ENCODE measurements at regions not wholly inside any gene's neighbourhood (a gene's known extent, or its start where the extent isn't known, plus 50 kb on each side); places are given as distances from the start of the nearest gene placed in this dataset.
A peak's percentile ranks its signal among the peaks of the same experiment; 100 is the strongest.

DNA sequence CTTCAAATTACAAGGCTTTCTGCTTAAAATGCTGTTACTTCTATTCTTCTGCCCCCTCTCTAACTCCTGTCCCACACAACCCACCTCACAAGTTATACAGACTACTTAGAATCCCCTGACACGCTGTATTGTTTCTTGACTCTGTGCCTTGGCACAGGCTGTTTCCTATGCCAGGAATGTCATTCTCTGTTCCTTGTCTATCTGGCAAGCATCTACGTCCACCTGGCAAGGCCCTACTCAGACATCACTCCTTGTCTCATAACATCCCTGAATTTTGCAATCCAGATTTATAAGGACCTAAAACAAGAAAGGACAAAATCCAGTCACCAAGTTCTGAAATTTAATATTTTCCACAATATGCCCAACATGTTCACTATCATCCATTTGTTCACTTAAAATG lies 182.0 kb upstream of the CHRM3 start:
- Histone ChIP-seq H3K27me3 (ENCODE audit: control insufficient read depth, insufficient read depth, low read length) (no peaks in the 10 kb centered on the region), H3K4me1 (ENCODE audit: control insufficient read depth, insufficient read depth, low read length) (no peaks in the 10 kb centered on the region), H3K36me3 (ENCODE audit: control insufficient read depth, insufficient read depth, low read length) (no peaks in the 10 kb centered on the region), H3K4me3 (ENCODE audit: low read depth, low read length) (no peak overlapping the region), H3K9me3 (ENCODE audit: control insufficient read depth, insufficient read depth, low read length) (no peaks in the 10 kb centered on the region), H3K27ac (ENCODE audit: low read depth, low read length) (no peak overlapping the region)
- 82% methylated on average over 2 of the region's 2 CpGs for WGBS (ENCODE audit: insufficient coverage)
- peak in 1 of 6 donors; percentile 6 for DNase-seq (ENCODE audit: low read depth in 4 of 6, low spot score in 6 of 6)

DNA sequence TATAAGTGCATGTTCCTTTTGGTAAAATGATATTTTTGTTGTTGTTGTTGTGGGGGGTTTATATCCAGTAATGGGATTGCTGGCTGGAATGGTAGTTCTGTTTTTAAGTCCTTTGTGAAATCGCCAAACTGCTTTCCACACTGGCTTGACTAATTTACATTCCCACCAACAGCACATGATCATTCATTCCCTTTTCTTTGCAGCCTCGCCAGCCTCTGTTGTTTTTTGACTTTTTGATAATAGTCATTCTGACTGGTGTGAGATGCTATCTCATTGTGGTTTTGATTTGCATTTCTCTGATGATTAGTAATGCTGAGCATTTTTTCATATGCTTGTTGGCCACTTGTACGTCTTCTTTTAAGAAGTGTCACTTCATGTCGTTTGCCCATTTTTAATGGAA lies 188.5 kb upstream of the CHRM3 start:
- Histone ChIP-seq H3K36me3 (ENCODE audit: control insufficient read depth, insufficient read depth, low read length) (no peaks in the 10 kb centered on the region), H3K27me3 (ENCODE audit: control insufficient read depth, insufficient read depth, low read length) (no peaks in the 10 kb centered on the region), H3K9me3 (ENCODE audit: control insufficient read depth, insufficient read depth, low read length) (no peaks in the 10 kb centered on the region), H3K4me1 (ENCODE audit: control insufficient read depth, insufficient read depth, low read length) (no peaks in the 10 kb centered on the region), H3K27ac (ENCODE audit: low read depth, low read length) (no peak overlapping the region), H3K4me3 (ENCODE audit: low read depth, low read length) (no peak overlapping the region)
- WGBS (ENCODE audit: insufficient coverage): no CpG with 5 or more reads among the region's 4 CpGs
- no peak for DNase-seq (ENCODE audit: low read depth in 4 of 6, low spot score in 6 of 6)

DNA sequence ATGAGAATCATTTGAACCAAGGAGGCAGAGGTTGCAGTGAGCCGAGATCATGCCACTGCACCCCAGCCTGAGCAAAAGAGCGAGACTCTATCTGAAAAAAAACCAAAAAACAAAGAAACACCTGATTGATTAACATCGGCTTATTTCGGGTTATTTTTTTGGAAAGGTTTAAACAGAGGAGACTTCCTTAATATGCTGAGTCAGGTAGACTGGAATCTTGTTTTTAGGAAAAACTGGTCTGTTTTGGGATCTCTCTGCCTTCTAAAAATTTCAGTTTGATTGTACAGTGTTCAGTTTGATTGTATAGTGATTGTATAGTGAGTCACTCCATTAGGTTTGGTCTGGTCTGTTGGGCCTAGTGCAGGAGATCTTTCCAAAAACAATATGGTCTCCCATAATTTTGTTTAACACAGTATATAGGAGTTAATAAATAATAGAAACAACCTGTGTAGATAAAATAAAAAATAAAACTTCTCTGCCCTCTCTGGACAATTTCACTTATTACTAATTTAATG lies 196.3 kb upstream of the CHRM3 start:
- H3K9me3 ChIP-seq (ENCODE audit: control insufficient read depth, insufficient read depth, low read length): no peaks in the 10 kb centered on the region
- no CpG with 5 or more reads among the region's 4 CpGs for WGBS (ENCODE audit: insufficient coverage)
- H3K27me3 ChIP-seq (ENCODE audit: control insufficient read depth, insufficient read depth, low read length): no peaks in the 10 kb centered on the region
- H3K27ac ChIP-seq (ENCODE audit: low read depth, low read length): no peak overlapping the region
- H3K4me1 ChIP-seq (ENCODE audit: control insufficient read depth, insufficient read depth, low read length): peaks cover 2% of the 10 kb centered on the region
- H3K36me3 ChIP-seq (ENCODE audit: control insufficient read depth, insufficient read depth, low read length): no peaks in the 10 kb centered on the region
- no peak overlapping the region for H3K4me3 ChIP-seq (ENCODE audit: low read depth, low read length)
- DNase-seq (ENCODE audit: low read depth in 4 of 6, low spot score in 6 of 6): no peak

DNA sequence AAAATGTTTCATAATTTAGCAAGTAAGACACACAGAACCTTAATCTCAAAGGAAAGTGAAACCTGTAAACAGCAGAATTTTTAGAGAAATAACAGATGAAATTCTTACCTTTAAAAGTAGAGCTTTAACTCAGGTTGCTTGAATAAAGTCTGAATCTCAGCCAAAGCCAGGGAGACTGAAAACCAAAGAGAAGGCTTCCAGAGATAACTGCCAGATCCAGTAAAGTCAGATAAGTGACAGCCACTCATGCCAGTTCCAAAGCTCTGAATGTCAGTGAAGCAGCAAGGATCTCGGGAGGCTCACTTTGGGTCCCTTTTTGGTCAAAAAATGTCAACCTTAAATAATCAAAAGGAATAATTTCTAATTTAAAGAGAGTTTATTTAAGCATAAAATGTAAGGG lies 199.9 kb upstream of the CHRM3 start:
- peaks cover 2% of the 10 kb centered on the region for H3K4me1 ChIP-seq (ENCODE audit: control insufficient read depth, insufficient read depth, low read length)
- DNase-seq (ENCODE audit: low read depth in 4 of 6, low spot score in 6 of 6): no peak
- H3K9me3 ChIP-seq (ENCODE audit: control insufficient read depth, insufficient read depth, low read length): no peaks in the 10 kb centered on the region
- H3K4me3 ChIP-seq (ENCODE audit: low read depth, low read length): no peak overlapping the region
- H3K36me3 ChIP-seq (ENCODE audit: control insufficient read depth, insufficient read depth, low read length): no peaks in the 10 kb centered on the region
- no CpG with 5 or more reads among the region's 1 CpG for WGBS (ENCODE audit: insufficient coverage)
- H3K27ac ChIP-seq (ENCODE audit: low read depth, low read length): no peak overlapping the region
- H3K27me3 ChIP-seq (ENCODE audit: control insufficient read depth, insufficient read depth, low read length): no peaks in the 10 kb centered on the region

DNA sequence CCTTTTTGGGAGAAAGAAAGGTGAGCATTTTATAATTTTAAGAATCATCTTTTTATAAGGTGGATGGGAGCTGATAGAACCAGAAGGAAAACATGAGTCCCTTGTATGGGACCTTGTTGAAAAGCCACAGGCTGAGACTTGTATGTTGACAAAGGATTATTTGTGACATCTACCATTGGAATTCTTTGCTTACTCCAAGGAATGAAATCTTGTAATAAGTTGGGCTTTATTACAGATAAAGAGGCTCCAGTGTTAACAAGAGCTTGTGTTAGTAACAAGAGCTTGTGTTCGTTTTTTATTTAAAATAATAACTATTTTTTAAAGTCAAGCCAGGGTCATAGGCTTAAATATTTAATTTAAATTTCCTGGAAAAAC lies 201.1 kb upstream of the CHRM3 start:
- DNase-seq (ENCODE audit: low read depth in 4 of 6, low spot score in 6 of 6): peak in 1 of 6 donors; percentile 20
- H3K9me3 ChIP-seq (ENCODE audit: control insufficient read depth, insufficient read depth, low read length): no peaks in the 10 kb centered on the region
- H3K4me3 ChIP-seq (ENCODE audit: low read depth, low read length): no peak overlapping the region
- H3K27me3 ChIP-seq (ENCODE audit: control insufficient read depth, insufficient read depth, low read length): no peaks in the 10 kb centered on the region
- H3K27ac ChIP-seq (ENCODE audit: low read depth, low read length): no peak overlapping the region
- H3K36me3 ChIP-seq (ENCODE audit: control insufficient read depth, insufficient read depth, low read length): no peaks in the 10 kb centered on the region
- no CpG with 5 or more reads among the region's 1 CpG for WGBS (ENCODE audit: insufficient coverage)
- peaks cover 2% of the 10 kb centered on the region for H3K4me1 ChIP-seq (ENCODE audit: control insufficient read depth, insufficient read depth, low read length)

DNA sequence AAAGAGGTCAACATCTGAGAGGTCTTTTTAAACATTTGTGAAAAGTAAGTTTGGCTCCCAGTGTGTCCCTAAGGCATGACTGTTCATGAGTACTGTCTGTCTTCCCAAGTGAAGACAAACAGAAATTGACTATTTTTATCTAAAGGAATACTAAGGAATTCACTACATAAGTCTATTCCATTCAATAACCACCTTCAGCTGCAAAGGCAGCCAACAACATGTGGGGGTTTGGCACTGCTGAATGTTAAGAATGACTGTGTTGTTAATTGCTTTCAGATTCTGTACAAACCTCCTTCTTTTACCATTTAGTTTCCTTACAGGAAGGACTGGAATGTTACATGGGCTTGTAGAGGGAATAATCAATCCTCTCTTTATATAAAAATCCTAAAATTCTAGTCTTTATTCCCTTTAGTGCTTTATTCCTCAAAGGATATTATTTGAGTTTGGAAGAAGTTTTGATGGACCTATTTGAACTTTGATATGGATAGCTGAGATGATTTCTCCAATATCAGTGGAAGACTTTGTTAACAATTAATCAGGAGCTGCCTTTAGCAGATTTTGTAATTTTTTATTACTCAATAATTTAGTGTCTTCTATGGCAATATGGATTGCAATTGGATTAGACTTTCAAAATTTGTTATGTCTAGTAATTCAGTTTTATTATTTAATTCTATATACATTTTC lies 201.7 kb upstream of the CHRM3 start:
- no peak overlapping the region for H3K4me3 ChIP-seq (ENCODE audit: low read depth, low read length)
- no peaks in the 10 kb centered on the region for H3K27me3 ChIP-seq (ENCODE audit: control insufficient read depth, insufficient read depth, low read length)
- peak in 1 of 6 donors; percentile 41 for DNase-seq (ENCODE audit: low read depth in 4 of 6, low spot score in 6 of 6)
- H3K4me1 ChIP-seq (ENCODE audit: control insufficient read depth, insufficient read depth, low read length): peaks cover 2% of the 10 kb centered on the region
- no peaks in the 10 kb centered on the region for H3K9me3 ChIP-seq (ENCODE audit: control insufficient read depth, insufficient read depth, low read length)
- H3K36me3 ChIP-seq (ENCODE audit: control insufficient read depth, insufficient read depth, low read length): no peaks in the 10 kb centered on the region
- no peak overlapping the region for H3K27ac ChIP-seq (ENCODE audit: low read depth, low read length)

DNA sequence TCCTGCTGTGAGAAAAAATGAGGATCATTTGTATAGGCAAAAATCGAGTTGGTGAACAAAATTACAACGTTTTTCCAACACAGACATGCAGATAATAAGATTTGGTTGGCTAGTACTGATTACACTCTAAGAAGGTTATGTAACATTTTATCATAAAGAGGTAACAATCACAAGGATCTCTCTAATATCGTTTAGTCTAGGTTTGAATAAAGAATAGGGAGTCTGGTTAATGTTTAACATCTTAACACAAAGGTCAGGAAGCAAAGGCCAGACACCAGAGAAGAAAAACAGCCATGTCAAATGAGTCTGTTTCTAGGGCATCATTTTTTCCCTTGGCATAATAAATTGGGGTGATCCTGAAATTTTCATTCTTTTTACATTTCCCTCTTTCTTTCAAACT lies 207.4 kb upstream of the CHRM3 start:
- Histone ChIP-seq H3K27me3 (ENCODE audit: control insufficient read depth, insufficient read depth, low read length) (no peaks in the 10 kb centered on the region), H3K4me3 (ENCODE audit: low read depth, low read length) (no peak overlapping the region), H3K36me3 (ENCODE audit: control insufficient read depth, insufficient read depth, low read length) (no peaks in the 10 kb centered on the region), H3K4me1 (ENCODE audit: control insufficient read depth, insufficient read depth, low read length) (no peaks in the 10 kb centered on the region), H3K9me3 (ENCODE audit: control insufficient read depth, insufficient read depth, low read length) (no peaks in the 10 kb centered on the region), H3K27ac (ENCODE audit: low read depth, low read length) (no peak overlapping the region)
- DNase-seq (ENCODE audit: low read depth in 4 of 6, low spot score in 6 of 6): no peak
- WGBS (ENCODE audit: insufficient coverage): no CpG with 5 or more reads among the region's 3 CpGs

DNA sequence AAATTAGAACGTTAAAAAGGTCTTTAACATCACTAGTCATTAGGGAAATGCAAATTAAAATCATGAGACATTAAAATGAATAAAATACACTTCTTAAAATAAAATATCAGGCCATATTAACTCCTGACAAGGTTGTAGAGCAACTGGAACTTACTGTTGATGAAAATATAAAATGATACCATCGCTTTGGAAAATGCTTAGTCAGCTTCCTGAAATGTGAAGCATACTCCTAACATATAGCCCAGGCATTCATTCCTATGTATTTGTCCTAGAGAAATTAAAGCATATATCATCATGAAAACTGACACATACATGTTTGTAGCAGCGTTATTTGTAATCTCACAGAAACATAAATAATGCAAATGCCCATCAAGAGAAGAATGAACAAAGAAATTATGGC lies 211.5 kb upstream of the CHRM3 start:
- no peak overlapping the region for H3K4me3 ChIP-seq (ENCODE audit: low read depth, low read length)
- no peaks in the 10 kb centered on the region for H3K36me3 ChIP-seq (ENCODE audit: control insufficient read depth, insufficient read depth, low read length)
- H3K9me3 ChIP-seq (ENCODE audit: control insufficient read depth, insufficient read depth, low read length): no peaks in the 10 kb centered on the region
- WGBS (ENCODE audit: insufficient coverage): no CpG with 5 or more reads among the region's 3 CpGs
- no peak for DNase-seq (ENCODE audit: low read depth in 4 of 6, low spot score in 6 of 6)
- no peaks in the 10 kb centered on the region for H3K4me1 ChIP-seq (ENCODE audit: control insufficient read depth, insufficient read depth, low read length)
- no peaks in the 10 kb centered on the region for H3K27me3 ChIP-seq (ENCODE audit: control insufficient read depth, insufficient read depth, low read length)
- no peak overlapping the region for H3K27ac ChIP-seq (ENCODE audit: low read depth, low read length)

DNA sequence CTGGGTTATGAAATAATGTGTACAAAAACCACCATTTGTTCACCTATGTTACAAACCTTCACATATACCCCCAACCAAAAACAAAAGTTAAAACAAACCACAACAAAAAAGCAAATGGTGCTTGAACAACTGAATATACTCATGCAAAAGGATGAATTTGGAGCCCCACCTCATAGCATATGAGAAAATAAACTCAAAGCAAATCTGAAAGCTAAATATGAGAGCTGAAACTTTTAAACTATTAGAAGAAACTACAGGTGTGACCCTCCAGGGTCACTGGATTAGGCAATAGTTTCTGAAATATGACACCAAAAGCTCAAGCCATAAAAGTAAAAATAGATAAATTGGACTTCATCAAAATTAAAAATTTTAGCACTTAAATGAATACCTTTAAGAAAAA lies 215.5 kb upstream of the CHRM3 start:
- Histone ChIP-seq H3K27me3 (ENCODE audit: control insufficient read depth, insufficient read depth, low read length) (no peaks in the 10 kb centered on the region), H3K4me1 (ENCODE audit: control insufficient read depth, insufficient read depth, low read length) (no peaks in the 10 kb centered on the region)
- no peak for DNase-seq (ENCODE audit: low read depth in 4 of 6, low spot score in 6 of 6)

DNA sequence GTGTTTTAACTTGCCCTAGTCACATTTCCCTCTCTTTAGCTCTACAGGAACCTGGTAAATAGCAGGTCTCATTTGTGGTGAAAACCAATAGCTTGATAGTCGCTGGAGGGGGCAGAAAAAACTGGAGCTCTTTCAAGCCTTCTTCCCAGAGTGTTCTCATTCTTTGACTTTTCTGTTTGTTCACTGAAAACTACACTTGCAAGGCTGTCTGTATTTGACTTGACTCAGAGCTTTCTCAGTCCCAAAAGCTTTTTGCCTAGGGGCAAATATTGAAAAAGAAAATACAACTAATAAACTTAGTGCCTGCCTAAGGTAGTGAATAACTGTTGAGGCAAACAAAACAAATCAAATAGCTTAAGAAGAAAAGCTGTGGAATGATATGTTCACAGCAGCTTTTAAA lies 217.1 kb upstream of the CHRM3 start:
- 67% methylated on average over 1 of the region's 1 CpG for WGBS (ENCODE audit: insufficient coverage)
- DNase-seq (ENCODE audit: low read depth in 4 of 6, low spot score in 6 of 6): no peak

More for the DNA sequence above, 215.5 kb upstream of the CHRM3 start:
- Histone ChIP-seq H3K4me3 (ENCODE audit: low read depth, low read length) (no peak overlapping the region), H3K27ac (ENCODE audit: low read depth, low read length) (no peak overlapping the region), H3K36me3 (ENCODE audit: control insufficient read depth, insufficient read depth, low read length) (no peaks in the 10 kb centered on the region), H3K9me3 (ENCODE audit: control insufficient read depth, insufficient read depth, low read length) (peaks cover 2% of the 10 kb centered on the region)

More for the DNA sequence above, 217.1 kb upstream of the CHRM3 start:
- no peaks in the 10 kb centered on the region for H3K4me1 ChIP-seq (ENCODE audit: control insufficient read depth, insufficient read depth, low read length)
- H3K27ac ChIP-seq (ENCODE audit: low read depth, low read length): no peak overlapping the region
- H3K4me3 ChIP-seq (ENCODE audit: low read depth, low read length): no peak overlapping the region
- H3K27me3 ChIP-seq (ENCODE audit: control insufficient read depth, insufficient read depth, low read length): no peaks in the 10 kb centered on the region
- no peaks in the 10 kb centered on the region for H3K36me3 ChIP-seq (ENCODE audit: control insufficient read depth, insufficient read depth, low read length)
- H3K9me3 ChIP-seq (ENCODE audit: control insufficient read depth, insufficient read depth, low read length): peaks cover 2% of the 10 kb centered on the region
